Pancreas (tissue), 10 donors: ENCODE measurements at regions not wholly inside any gene's neighbourhood (a gene's known extent, or its start where the extent isn't known, plus 50 kb on each side); places are given as distances from the start of the nearest gene placed in this dataset.

Source experiments
- ATAC-seq, 4 donors: fragments of 200-7000 bp; cut with Tn5 transposase; one replicate each; pipeline versions ENCODE4 v1.8.0 to v1.9.1; 2020; ENCODE audit warnings: mild to moderate bottlenecking in 4 of 4, moderate library complexity in 4 of 4
- DNase-seq, 6 donors: peaks; one replicate each; pipeline ENCODE4 v3.0.0-alpha.2; 2020
- FAIRE-seq: peaks from 2 replicates; lab custom pipeline; 2012; peaks lifted over from hg19 to GRCh38; lab: Jason Lieb, UNC
- H3K27ac ChIP-seq, 4 donors: fragments of 200-600 bp; sonication (generic); 1 replicate in 3 of 4; 2 replicates in 1 of 4; pipeline versions ENCODE4 v1.5.0 to v1.8.0; 2020
- H3K27me3 ChIP-seq, 4 donors: fragments of 200-600 bp; one replicate each; pipeline ENCODE4 v1.8.0; 2021
- H3K36me3 ChIP-seq, 3 donors: fragments of 200-600 bp; sonication (generic) in 1 of 3; one replicate each; pipeline versions ENCODE4 v1.5.0 to v1.8.0; 2020 to 2021
- H3K4me1 ChIP-seq, 3 donors: fragments of 200-600 bp; one replicate each; pipeline ENCODE4 v1.8.0; 2021
- H3K4me3 ChIP-seq, 4 donors: fragments of 200-600 bp; sonication (generic) in 2 of 4; one replicate each; pipeline versions ENCODE4 v1.5.0 to v1.8.0; 2020 to 2021
- H3K9me3 ChIP-seq, 4 donors: fragments of 200-600 bp; one replicate each; pipeline ENCODE4 v1.8.0; 2021
- WGBS, 2 donors: extraction: QIAGEN DNeasy Blood & Tissue Kit; methylation state at CpG; one replicate each; pipeline ENCODE4 v1.1.7; 2013; 5-methylcytosine and 5-hydroxymethylcytosine counted together
- intact Hi-C, 3 donors: fragments of 100-400 bp; cut with DNase I; formaldehyde crosslinking; loops; one replicate each; pipeline versions ENCODE4 v1.11.1 to v1.14.2; 2022
- TF ChIP-seq, protein P1 (sequence below), 4 donors: fragments of 200-600 bp; sonication (generic) in 3 of 4; IDR thresholded peaks; one replicate each; pipeline versions ENCODE4 v1.5.0 to v1.8.0; 2021; ENCODE audit warnings: antibody characterized with exemption in 4 of 4
- donor health status: healthy with polysubstance abuse.
- donor health status: DM: no; HTN: no; CAD: no; lungs with moderate emphysema.
- donor health status: DM: no; HTN: no; CAD: no.
- donor health status: control.
- donor health status: control.
- donor health status: Bipolar disorder and iron deficiency.
- donor health status: DM: yes; HTN: yes; CAD: no.
- donor health status: DM: no; HTN: no; CAD: no.
- donor health status: DM: no; HTN: no; CAD: no.
- donor health status: DM: yes; HTN: yes; CAD: no.

DNA sequence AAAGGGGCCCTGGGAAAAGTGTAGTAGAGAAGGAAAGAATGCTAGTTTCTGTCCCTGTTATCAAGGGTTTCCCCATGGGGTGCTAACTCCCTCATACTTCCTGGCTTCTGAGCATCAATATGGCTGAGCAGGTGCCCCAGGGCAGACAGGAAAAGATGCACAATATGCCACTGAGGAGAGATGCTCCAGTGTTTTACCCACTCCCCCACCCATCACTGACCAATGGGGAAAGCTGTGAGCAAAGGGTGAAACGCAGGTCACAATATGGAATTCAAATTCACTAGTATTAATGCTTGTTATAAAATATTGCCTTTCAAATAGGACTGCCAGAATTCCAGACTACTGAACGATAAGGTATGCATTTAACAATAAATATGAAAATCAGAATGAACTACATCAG is 187.5 kb upstream of the CTNNB1 start:
- DNase-seq (no peak), ATAC-seq (no peak), FAIRE-seq (no peak)
- Histone ChIP-seq H3K36me3 (no peaks in the 10 kb centered on the region), H3K9me3 (no peaks in the 10 kb centered on the region), H3K27me3 (peaks cover 0 to 3% (median 0%) of the 10 kb centered on the region in 4 donors), H3K4me1 (no peaks in the 10 kb centered on the region), H3K27ac (no peak overlapping the region), H3K4me3 (no peak overlapping the region)
- intact Hi-C loops = no loop called here
- TF ChIP-seq, protein P1, sequence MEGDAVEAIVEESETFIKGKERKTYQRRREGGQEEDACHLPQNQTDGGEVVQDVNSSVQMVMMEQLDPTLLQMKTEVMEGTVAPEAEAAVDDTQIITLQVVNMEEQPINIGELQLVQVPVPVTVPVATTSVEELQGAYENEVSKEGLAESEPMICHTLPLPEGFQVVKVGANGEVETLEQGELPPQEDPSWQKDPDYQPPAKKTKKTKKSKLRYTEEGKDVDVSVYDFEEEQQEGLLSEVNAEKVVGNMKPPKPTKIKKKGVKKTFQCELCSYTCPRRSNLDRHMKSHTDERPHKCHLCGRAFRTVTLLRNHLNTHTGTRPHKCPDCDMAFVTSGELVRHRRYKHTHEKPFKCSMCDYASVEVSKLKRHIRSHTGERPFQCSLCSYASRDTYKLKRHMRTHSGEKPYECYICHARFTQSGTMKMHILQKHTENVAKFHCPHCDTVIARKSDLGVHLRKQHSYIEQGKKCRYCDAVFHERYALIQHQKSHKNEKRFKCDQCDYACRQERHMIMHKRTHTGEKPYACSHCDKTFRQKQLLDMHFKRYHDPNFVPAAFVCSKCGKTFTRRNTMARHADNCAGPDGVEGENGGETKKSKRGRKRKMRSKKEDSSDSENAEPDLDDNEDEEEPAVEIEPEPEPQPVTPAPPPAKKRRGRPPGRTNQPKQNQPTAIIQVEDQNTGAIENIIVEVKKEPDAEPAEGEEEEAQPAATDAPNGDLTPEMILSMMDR (IDR thresholded peaks at IDR 0.05) = no peak
- 50 to 65% methylated on average over 2 of the region's 2 CpGs for WGBS, 2 donors

DNA sequence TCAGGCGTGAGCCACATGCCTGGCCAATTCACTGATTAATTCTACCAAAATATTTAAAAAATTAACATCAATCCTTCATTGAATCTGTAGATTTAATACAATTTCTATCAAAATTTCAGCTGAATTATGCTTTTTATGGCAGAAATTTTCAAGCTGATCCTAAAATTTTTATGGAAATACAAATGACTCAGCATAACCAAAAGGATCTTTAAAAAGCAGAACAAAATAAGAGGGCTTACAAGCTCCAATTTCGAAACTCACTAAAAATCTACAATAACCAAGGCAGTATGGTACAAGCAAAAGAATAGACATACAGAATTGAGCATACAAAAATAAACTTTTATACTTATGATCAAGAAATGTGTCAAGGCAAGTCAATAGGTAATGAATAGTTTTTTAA is 180.4 kb upstream of the CTNNB1 start:
- WGBS, 2 donors = 82 to 86% methylated on average over 2 of the region's 2 CpGs
- Histone ChIP-seq H3K9me3 (no peaks in the 10 kb centered on the region), H3K4me3 (no peak overlapping the region), H3K27me3 (peaks cover 0 to 3% (median 2%) of the 10 kb centered on the region in 4 donors), H3K4me1 (no peaks in the 10 kb centered on the region), H3K27ac (no peak overlapping the region), H3K36me3 (no peaks in the 10 kb centered on the region)
- FAIRE-seq (no peak), ATAC-seq (no peak), DNase-seq (no peak)
- TF ChIP-seq, protein P1 (IDR thresholded peaks at IDR 0.05) = no peak
- intact Hi-C loops = no loop called here

DNA sequence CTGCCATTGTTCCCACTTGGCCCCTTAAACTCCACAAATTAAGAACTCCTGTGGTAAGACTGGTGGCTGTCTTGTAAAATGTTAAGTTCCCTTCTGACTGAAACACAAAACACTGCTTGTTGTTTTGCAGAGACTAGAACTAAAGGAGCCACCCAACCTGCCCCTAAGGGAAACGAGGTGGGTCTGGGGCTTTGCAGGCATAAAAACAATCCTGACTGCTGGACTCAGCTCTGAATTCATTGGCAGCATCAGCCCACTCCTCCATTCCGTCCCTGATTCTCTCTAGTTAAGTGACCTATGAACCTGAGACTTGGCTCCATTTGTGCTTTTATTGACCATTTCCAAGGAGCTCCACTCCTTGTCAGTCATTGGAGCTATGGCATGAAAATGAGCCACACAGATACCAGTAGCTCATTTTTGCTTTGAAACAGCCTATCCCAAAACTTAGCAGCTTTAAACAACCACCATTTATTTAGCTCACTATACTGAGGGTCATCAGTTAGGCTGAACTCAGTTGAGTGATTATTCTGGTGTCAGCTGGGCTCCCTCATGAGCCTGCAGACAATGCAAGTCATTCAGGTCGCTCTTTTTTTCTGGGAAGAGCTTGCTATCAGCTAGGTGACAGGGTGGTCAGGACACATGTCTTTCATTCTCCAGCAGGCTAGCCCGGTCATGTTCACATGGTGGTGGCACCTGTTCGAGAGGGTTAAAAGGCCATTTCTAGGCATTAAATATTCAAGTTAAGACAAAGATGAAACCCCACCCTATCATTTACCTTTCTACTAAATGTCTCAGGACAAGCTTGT is 175.1 kb upstream of the CTNNB1 start:
- WGBS, 2 donors = 61 to 69% methylated on average over 5 of the region's 5 CpGs
- no peaks in the 10 kb centered on the region for H3K4me1 ChIP-seq
- H3K9me3 ChIP-seq = no peaks in the 10 kb centered on the region
- no peak overlapping the region for H3K4me3 ChIP-seq
- peaks cover 0 to 3% (median 0%) of the 10 kb centered on the region in 4 donors for H3K27me3 ChIP-seq
- TF ChIP-seq, protein P1 (IDR thresholded peaks at IDR 0.05) = no peak
- no peak for DNase-seq
- ATAC-seq = no peak
- intact Hi-C loops = no loop called here
- no peaks in the 10 kb centered on the region for H3K36me3 ChIP-seq
- no peak for FAIRE-seq
- H3K27ac ChIP-seq = no peak overlapping the region

DNA sequence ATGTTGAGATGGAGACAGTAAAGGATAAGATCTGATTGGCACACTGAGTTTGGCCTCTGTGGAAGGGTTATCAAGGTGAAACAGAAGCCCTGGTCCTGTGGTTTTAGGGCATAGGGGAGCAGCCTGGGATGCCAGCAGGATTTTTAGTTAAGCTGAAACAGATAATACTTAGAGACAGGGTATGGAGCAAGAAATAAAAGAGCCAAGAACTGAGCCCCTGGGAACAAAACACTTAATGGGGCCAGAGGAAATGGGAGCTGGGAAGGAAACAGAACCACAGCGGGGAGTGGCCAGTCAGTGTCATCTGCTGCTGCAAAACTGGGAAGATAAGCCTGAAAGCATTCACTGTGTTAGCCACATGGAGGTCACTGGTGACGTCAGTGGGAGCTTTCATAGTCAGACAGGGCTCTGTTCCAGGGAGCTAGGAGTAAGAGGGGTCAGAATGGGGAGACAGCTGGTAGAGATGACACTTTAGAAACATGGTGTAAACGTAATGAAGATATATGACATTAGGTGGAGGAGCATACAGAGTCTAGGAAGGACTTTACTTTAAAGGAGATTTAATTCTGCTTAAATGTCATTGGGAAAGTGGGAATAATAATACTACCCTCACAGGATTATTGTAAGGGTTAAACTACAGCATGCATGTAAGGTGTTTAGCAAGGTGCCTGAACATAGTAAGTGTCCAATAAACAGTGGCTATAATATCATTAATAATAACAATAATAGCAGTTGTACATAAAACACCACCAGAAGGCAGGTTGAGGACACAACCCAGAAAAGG is 172.7 kb upstream of the CTNNB1 start:
- peak in 3 of 4 donors; percentile 65 to 85 (median 66) for ATAC-seq

More for the DNA sequence above, 172.7 kb upstream of the CTNNB1 start:
- Histone ChIP-seq H3K27ac (no peak overlapping the region), H3K36me3 (no peaks in the 10 kb centered on the region), H3K4me3 (no peak overlapping the region), H3K27me3 (no peaks in the 10 kb centered on the region), H3K4me1 (no peaks in the 10 kb centered on the region), H3K9me3 (no peaks in the 10 kb centered on the region)
- TF ChIP-seq, protein P1 (IDR thresholded peaks at IDR 0.05) = no peak
- WGBS, 2 donors = 13 to 22% methylated on average over 3 of the region's 3 CpGs
- intact Hi-C loops = no loop called here
- peak in 3 of 6 donors; percentile 9 to 24 (median 23) for DNase-seq
- FAIRE-seq = no peak
